ENCODE measurements at regions not wholly inside any gene's neighbourhood (a gene's known extent, or its start where the extent isn't known, plus 50 kb on each side); places are given as distances from the start of the nearest gene placed in this dataset.

GRCh38 chr4:3667258-3667657 lies 98.9 kb upstream of the ADRA2C start:
- no peak for DNase-seq

- DNase-seq: no peak
These were observed 99.9 kb upstream of the ADRA2C start for GRCh38 chr4:3666263-3666662.

GRCh38 chr4:3665360-3665891 lies 100.8 kb upstream of the ADRA2C start:
- no peak for DNase-seq

GRCh38 chr4:3663791-3664190 lies 102.4 kb upstream of the ADRA2C start:
- DNase-seq: no peak

- no peak for DNase-seq
These were observed 103.7 kb upstream of the ADRA2C start for GRCh38 chr4:3662516-3662915.

GRCh38 chr4:3661989-3662388 lies 104.2 kb upstream of the ADRA2C start:
- no peak for DNase-seq

GRCh38 chr4:3660928-3661515 lies 105.2 kb upstream of the ADRA2C start:
- DNase-seq: no peak

- no peak for DNase-seq
These were observed 105.9 kb upstream of the ADRA2C start for GRCh38 chr4:3660086-3660927.

GRCh38 chr4:3659131-3659530 lies 107.1 kb upstream of the ADRA2C start:
- no peak for DNase-seq

GRCh38 chr4:3658530-3658913 lies 107.7 kb upstream of the ADRA2C start:
- no peak for DNase-seq

GRCh38 chr4:3657902-3658529 lies 108.2 kb upstream of the ADRA2C start:
- DNase-seq: peak; percentile 51

GRCh38 chr4:3656416-3657356 lies 109.5 kb upstream of the ADRA2C start:
- DNase-seq: no peak

GRCh38 chr4:3655963-3656362 lies 110.2 kb upstream of the ADRA2C start:
- DNase-seq: no peak

- DNase-seq: no peak
These were observed 110.7 kb upstream of the ADRA2C start for GRCh38 chr4:3655485-3655884.

GRCh38 chr4:3654036-3654807 lies 112.0 kb upstream of the ADRA2C start:
- DNase-seq: no peak

- DNase-seq: no peak
These were observed 113.6 kb upstream of the ADRA2C start for GRCh38 chr4:3652586-3652985.

- DNase-seq: no peak
These were observed 114.8 kb upstream of the ADRA2C start for GRCh38 chr4:3651267-3651845.

GRCh38 chr4:3649491-3649890 lies 116.7 kb upstream of the ADRA2C start:
- no peak for DNase-seq

- DNase-seq: no peak
These were observed 116.5 kb upstream of the LRPAP1 start for GRCh38 chr4:3648731-3649130.

- no peak for DNase-seq
These were observed 116.0 kb upstream of the LRPAP1 start for GRCh38 chr4:3648195-3648594.

GRCh38 chr4:3647421-3647820 lies 115.2 kb upstream of the LRPAP1 start:
- no peak for DNase-seq

Measured in fibroblast of skin of right quadriceps (primary cell).